Vagina (tissue), 2 donors: ENCODE measurements at regions not wholly inside any gene's neighbourhood (a gene's known extent, or its start where the extent isn't known, plus 50 kb on each side); places are given as distances from the start of the nearest gene placed in this dataset.

Source experiments
- DNase-seq, 2 donors: peaks; one replicate each; pipeline ENCODE4 v3.0.0-alpha.2; 2017; ENCODE audit errors: extremely low spot score in 2 of 2
- H3K27ac ChIP-seq: fragments of 200-600 bp; sonication (generic); one replicate; pipeline ENCODE4 v1.5.1; 2019
- H3K27me3 ChIP-seq: fragments of 200-600 bp; sonication (generic); one replicate; pipeline ENCODE4 v1.5.1; 2019
- H3K36me3 ChIP-seq, 2 donors: fragments of 200-600 bp; sonication (generic); one replicate each; pipeline ENCODE4 v1.5.1; 2017 to 2019
- H3K4me1 ChIP-seq: fragments of 200-600 bp; sonication (generic); one replicate; pipeline ENCODE4 v1.5.1; 2019
- H3K4me3 ChIP-seq, 2 donors: fragments of 200-600 bp; sonication (generic); 1 replicate in 1 of 2; 2 replicates in 1 of 2; pipeline ENCODE4 v1.5.1; 2016 to 2019
- H3K9me3 ChIP-seq: fragments of 200-600 bp; sonication (generic); one replicate; pipeline ENCODE4 v1.5.1; 2019
- CTCF ChIP-seq, 3 experiments: fragments of 450-650 bp in 2 of 3; fragments of 200-600 bp in 1 of 3; sonication (generic) in 1 of 3; IDR thresholded peaks; one replicate each; pipeline ENCODE4 v1.5.1; 2017 to 2019; ENCODE audit warnings: antibody characterized with exemption in 3 of 3, mild to moderate bottlenecking in 2 of 3, moderate library complexity in 2 of 3
- POLR2A ChIP-seq, 2 donors: fragments of 450-650 bp; IDR thresholded peaks; one replicate each; pipeline ENCODE4 v1.6.1; 2017; ENCODE audit warnings: antibody characterized with exemption in 2 of 2, mild to moderate bottlenecking in 2 of 2, moderate library complexity in 2 of 2
- POLR2AphosphoS5 ChIP-seq, 2 donors: sonication (generic); formaldehyde crosslinking; IDR thresholded peaks; one replicate each; pipeline ENCODE4 v1.9.0; 2017; ENCODE audit warnings: antibody characterized with exemption in 2 of 2, mild to moderate bottlenecking in 2 of 2, low read depth in 1 of 2; ENCODE audit not compliant: insufficient read depth in 1 of 2
- intact Hi-C: fragments of 100-400 bp; cut with DNase I; formaldehyde crosslinking; loops from one replicate; pipeline ENCODE4 v1.15.1; 2023

GRCh38 chr19:31000913-31001312 lies 348.3 kb downstream of the TSHZ3 start:
- H3K27ac ChIP-seq, result no peak overlapping the region
- H3K27me3 ChIP-seq, result no peaks in the 10 kb centered on the region
- H3K4me3 ChIP-seq, result no peak overlapping the region
- no peaks in the 10 kb centered on the region for H3K9me3 ChIP-seq
- no peak for DNase-seq
- TF ChIP-seq CTCF (IDR thresholded peaks at IDR 0.05), result no peak
- no peaks in the 10 kb centered on the region for H3K4me1 ChIP-seq
- no peaks in the 10 kb centered on the region for H3K36me3 ChIP-seq
- intact Hi-C loops, result no loop called here

- no peak overlapping the region for H3K4me3 ChIP-seq
- TF ChIP-seq POLR2AphosphoS5 (IDR thresholded peaks at IDR 0.05; ENCODE audit: insufficient read depth in 1 of 2, low read depth in 1 of 2), result no peak
- no peak for TF ChIP-seq CTCF (IDR thresholded peaks at IDR 0.05)
- TF ChIP-seq POLR2A (IDR thresholded peaks at IDR 0.05), result no peak
- no peaks in the 10 kb centered on the region for H3K27me3 ChIP-seq
- no peak overlapping the region for H3K27ac ChIP-seq
- DNase-seq, result no peak
- H3K36me3 ChIP-seq, result no peaks in the 10 kb centered on the region
- H3K4me1 ChIP-seq, result no peaks in the 10 kb centered on the region
- intact Hi-C loops, result no loop called here
- H3K9me3 ChIP-seq, result no peaks in the 10 kb centered on the region
Observed at GRCh38 chr19:30999726-31000125, 349.5 kb downstream of the TSHZ3 start.

GRCh38 chr19:30997222-30997621 lies 352.0 kb downstream of the TSHZ3 start:
- Histone ChIP-seq H3K36me3 (no peaks in the 10 kb centered on the region), H3K27me3 (no peaks in the 10 kb centered on the region), H3K4me3 (no peak overlapping the region), H3K4me1 (no peaks in the 10 kb centered on the region), H3K9me3 (no peaks in the 10 kb centered on the region), H3K27ac (no peak overlapping the region)
- no peak for DNase-seq
- TF ChIP-seq POLR2A (IDR thresholded peaks at IDR 0.05) (no peak), POLR2AphosphoS5 (IDR thresholded peaks at IDR 0.05; ENCODE audit: insufficient read depth in 1 of 2, low read depth in 1 of 2) (no peak), CTCF (IDR thresholded peaks at IDR 0.05) (no peak)
- intact Hi-C loops, result no loop called here

- Histone ChIP-seq H3K27me3 (no peaks in the 10 kb centered on the region), H3K9me3 (no peaks in the 10 kb centered on the region), H3K4me3 (no peak overlapping the region), H3K36me3 (no peaks in the 10 kb centered on the region), H3K4me1 (no peaks in the 10 kb centered on the region), H3K27ac (no peak overlapping the region)
- DNase-seq, result no peak
- intact Hi-C loops, result no loop called here
- no peak for TF ChIP-seq POLR2A (IDR thresholded peaks at IDR 0.05)
- TF ChIP-seq CTCF (IDR thresholded peaks at IDR 0.05), result no peak
- TF ChIP-seq POLR2AphosphoS5 (IDR thresholded peaks at IDR 0.05; ENCODE audit: insufficient read depth in 1 of 2, low read depth in 1 of 2), result no peak
Observed at GRCh38 chr19:30978639-30979038, 370.6 kb downstream of the TSHZ3 start.

GRCh38 chr19:30969591-30969990 lies 379.6 kb downstream of the TSHZ3 start:
- Histone ChIP-seq H3K9me3 (no peaks in the 10 kb centered on the region), H3K4me3 (no peak overlapping the region), H3K27me3 (no peaks in the 10 kb centered on the region), H3K4me1 (no peaks in the 10 kb centered on the region), H3K27ac (no peak overlapping the region), H3K36me3 (no peaks in the 10 kb centered on the region)
- TF ChIP-seq POLR2AphosphoS5 (IDR thresholded peaks at IDR 0.05; ENCODE audit: insufficient read depth in 1 of 2, low read depth in 1 of 2), result no peak
- no peak for TF ChIP-seq CTCF (IDR thresholded peaks at IDR 0.05)
- TF ChIP-seq POLR2A (IDR thresholded peaks at IDR 0.05), result no peak
- intact Hi-C loops, result no loop called here
- no peak for DNase-seq
